ENCODE measurements at regions not wholly inside any gene's neighbourhood (a gene's known extent, or its start where the extent isn't known, plus 50 kb on each side); places are given as distances from the start of the nearest gene placed in this dataset.

DNA sequence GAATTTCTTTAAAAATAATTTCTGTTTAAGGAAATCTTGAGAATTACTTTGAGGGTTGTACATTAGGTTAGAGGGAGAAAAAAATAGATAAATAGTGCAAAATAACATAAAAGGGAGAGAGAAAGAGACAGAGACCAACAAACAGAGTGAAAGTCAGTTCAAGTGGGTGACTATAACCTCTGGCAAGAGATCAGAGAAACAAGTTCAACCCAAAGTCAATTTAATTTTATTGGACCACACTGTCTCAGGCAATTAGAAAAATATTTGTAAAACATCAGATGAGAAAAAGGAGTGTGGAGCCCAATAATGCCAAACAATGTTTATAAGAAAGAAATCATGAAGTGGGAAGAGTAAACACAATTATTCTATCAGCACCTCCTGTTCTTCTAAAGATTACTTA lies 143.5 kb upstream of the GYPA start:
- no peaks in the 10 kb centered on the region; the same call in 1 of the 2 replicates for H3K4me1 ChIP-seq (ENCODE audit: insufficient read depth, low read length)
- no peak overlapping the region for H4K91ac ChIP-seq (ENCODE audit: insufficient read length, low read depth, low read length)
- H3K79me2 ChIP-seq (ENCODE audit: insufficient read depth, low read length): no peaks in the 10 kb centered on the region
- H3K23me2 ChIP-seq (ENCODE audit: insufficient read length, low read depth, low read length, poor library complexity, severe bottlenecking): no peaks in the 10 kb centered on the region
- H4K5ac ChIP-seq (ENCODE audit: insufficient read length, low read depth, low read length): no peak overlapping the region
- H2BK120ac ChIP-seq (ENCODE audit: low read depth, low read length, poor library complexity, severe bottlenecking): no peak overlapping the region
- no peak overlapping the region for H2BK12ac ChIP-seq (ENCODE audit: insufficient read length, low read depth, low read length)
- no peak overlapping the region for H3K9ac ChIP-seq (ENCODE audit: extremely low read depth, insufficient read length, low read length)
- no peak overlapping the region for H3K56ac ChIP-seq (ENCODE audit: insufficient read length, low read depth, low read length)
- H2AFZ ChIP-seq (ENCODE audit: low read length): no peak overlapping the region
- no peaks in the 10 kb centered on the region for H3K9me3 ChIP-seq (ENCODE audit: control insufficient read depth, low read depth, low read length)
- no peak overlapping the region for H2AK5ac ChIP-seq (ENCODE audit: insufficient read length, low read length)
- no peak overlapping the region for H3T11ph ChIP-seq (ENCODE audit: low read length)
- no peak overlapping the region for H3K18ac ChIP-seq (ENCODE audit: insufficient read length, low read depth, low read length)
- Mint-ChIP-seq H3K27me3 (ENCODE audit: low read depth) (no peaks in the 10 kb centered on the region), H3K9me3 (no peaks in the 10 kb centered on the region), H3K4me1 (peaks cover 0 to 4% of the 10 kb centered on the region in 2 experiments; a peak in 2 of 4 replicates), H3K36me3 (ENCODE audit: insufficient read depth in 1 of 3, low read depth in 3 of 3) (no peaks in the 10 kb centered on the region), H3K27ac (no peak overlapping the region), H3K4me3 (no peak overlapping the region)
- H3K4ac ChIP-seq (ENCODE audit: low read depth, low read length): no peak overlapping the region
- no peak overlapping the region for H2BK15ac ChIP-seq (ENCODE audit: low read depth, low read length)
- no peak overlapping the region for H3K23ac ChIP-seq (ENCODE audit: insufficient read length, low read depth, low read length)
- H2BK20ac ChIP-seq (ENCODE audit: low read depth, low read length, poor library complexity, severe bottlenecking): no peak overlapping the region
- DNase-seq: no peak
- no peak overlapping the region for H2BK5ac ChIP-seq (ENCODE audit: insufficient read length, low read length)
- no peak overlapping the region for H3K14ac ChIP-seq (ENCODE audit: insufficient read depth, low read length)
- no peak overlapping the region for H4K8ac ChIP-seq (replicated peaks; ENCODE audit: insufficient read length, low read depth, low read length)
- H3K27me3 ChIP-seq (ENCODE audit: insufficient read depth, low read length): no peaks in the 10 kb centered on the region
- H3K4me2 ChIP-seq (ENCODE audit: insufficient read depth, insufficient read length, low read length): no peak overlapping the region
- TF ChIP-seq, protein P1, sequence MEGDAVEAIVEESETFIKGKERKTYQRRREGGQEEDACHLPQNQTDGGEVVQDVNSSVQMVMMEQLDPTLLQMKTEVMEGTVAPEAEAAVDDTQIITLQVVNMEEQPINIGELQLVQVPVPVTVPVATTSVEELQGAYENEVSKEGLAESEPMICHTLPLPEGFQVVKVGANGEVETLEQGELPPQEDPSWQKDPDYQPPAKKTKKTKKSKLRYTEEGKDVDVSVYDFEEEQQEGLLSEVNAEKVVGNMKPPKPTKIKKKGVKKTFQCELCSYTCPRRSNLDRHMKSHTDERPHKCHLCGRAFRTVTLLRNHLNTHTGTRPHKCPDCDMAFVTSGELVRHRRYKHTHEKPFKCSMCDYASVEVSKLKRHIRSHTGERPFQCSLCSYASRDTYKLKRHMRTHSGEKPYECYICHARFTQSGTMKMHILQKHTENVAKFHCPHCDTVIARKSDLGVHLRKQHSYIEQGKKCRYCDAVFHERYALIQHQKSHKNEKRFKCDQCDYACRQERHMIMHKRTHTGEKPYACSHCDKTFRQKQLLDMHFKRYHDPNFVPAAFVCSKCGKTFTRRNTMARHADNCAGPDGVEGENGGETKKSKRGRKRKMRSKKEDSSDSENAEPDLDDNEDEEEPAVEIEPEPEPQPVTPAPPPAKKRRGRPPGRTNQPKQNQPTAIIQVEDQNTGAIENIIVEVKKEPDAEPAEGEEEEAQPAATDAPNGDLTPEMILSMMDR (conservative IDR thresholded peaks at IDR 0.05): no peak
- no peak overlapping the region for H3K27ac ChIP-seq (ENCODE audit: insufficient read length, low read depth, low read length)
- no peaks in the 10 kb centered on the region for H3K79me1 ChIP-seq (ENCODE audit: insufficient read depth, low read depth, low read length, poor library complexity, severe bottlenecking)
- no peaks in the 10 kb centered on the region for H4K20me1 ChIP-seq (ENCODE audit: control insufficient read depth, insufficient read depth, insufficient read length)
